ENCODE measurements at regions not wholly inside any gene's neighbourhood (a gene's known extent, or its start where the extent isn't known, plus 50 kb on each side); places are given as distances from the start of the nearest gene placed in this dataset.

- no peak for DNase-seq (ENCODE audit: low spot score)
These were observed 155.9 kb upstream of the IPO5 start for GRCh38 chr13:97797553-97797952.

- no peak for DNase-seq (ENCODE audit: low spot score)
These were observed 155.2 kb upstream of the IPO5 start for GRCh38 chr13:97798171-97798821.

- no peak for DNase-seq (ENCODE audit: low spot score)
These were observed 154.6 kb upstream of the IPO5 start for GRCh38 chr13:97798836-97799235.

- no peak for DNase-seq (ENCODE audit: low spot score)
These were observed 151.3 kb upstream of the IPO5 start for GRCh38 chr13:97802213-97802612.

GRCh38 chr13:97809576-97809975 lies 143.9 kb upstream of the IPO5 start:
- DNase-seq (ENCODE audit: low spot score), result no peak

GRCh38 chr13:97810152-97810551 lies 143.3 kb upstream of the IPO5 start:
- no peak for DNase-seq (ENCODE audit: low spot score)

- no peak for DNase-seq (ENCODE audit: low spot score)
These were observed 131.1 kb upstream of the IPO5 start for GRCh38 chr13:97822377-97822776.

GRCh38 chr13:97826421-97827012 lies 127.0 kb upstream of the IPO5 start:
- no peak for DNase-seq (ENCODE audit: low spot score)

- DNase-seq (ENCODE audit: low spot score), result no peak
These were observed 119.2 kb upstream of the IPO5 start for GRCh38 chr13:97834250-97834649.

GRCh38 chr13:97843189-97843588 lies 110.3 kb upstream of the IPO5 start:
- no peak for DNase-seq (ENCODE audit: low spot score)

- DNase-seq (ENCODE audit: low spot score), result no peak
These were observed 109.3 kb upstream of the IPO5 start for GRCh38 chr13:97844151-97844550.

GRCh38 chr13:97848886-97849285 lies 104.6 kb upstream of the IPO5 start:
- no peak for DNase-seq (ENCODE audit: low spot score)

GRCh38 chr13:97849305-97849704 lies 104.2 kb upstream of the IPO5 start:
- DNase-seq (ENCODE audit: low spot score), result peak; percentile 55

- no peak for DNase-seq (ENCODE audit: low spot score)
These were observed 102.2 kb upstream of the IPO5 start for GRCh38 chr13:97851269-97851668.

- no peak for DNase-seq (ENCODE audit: low spot score)
These were observed 101.1 kb upstream of the IPO5 start for GRCh38 chr13:97852181-97852874.

- no peak for DNase-seq (ENCODE audit: low spot score)
These were observed 99.9 kb upstream of the IPO5 start for GRCh38 chr13:97853550-97853949.

GRCh38 chr13:97855570-97856303 lies 97.7 kb upstream of the IPO5 start:
- DNase-seq (ENCODE audit: low spot score), result peak; percentile 81

- DNase-seq (ENCODE audit: low spot score), result no peak
These were observed 97.2 kb upstream of the IPO5 start for GRCh38 chr13:97856304-97856675.

GRCh38 chr13:97858161-97858560 lies 95.3 kb upstream of the IPO5 start:
- no peak for DNase-seq (ENCODE audit: low spot score)

GRCh38 chr13:97866346-97866745 lies 87.1 kb upstream of the IPO5 start:
- DNase-seq (ENCODE audit: low spot score), result no peak

GRCh38 chr13:97866751-97867150 lies 86.7 kb upstream of the IPO5 start:
- no peak for DNase-seq (ENCODE audit: low spot score)

GRCh38 chr13:97873398-97873797 lies 80.1 kb upstream of the IPO5 start:
- DNase-seq (ENCODE audit: low spot score), result no peak

GRCh38 chr13:97875218-97875617 lies 78.3 kb upstream of the IPO5 start:
- DNase-seq (ENCODE audit: low spot score), result no peak

Data from iPS-NIHi11 (cell line).